ENCODE measurements at regions not wholly inside any gene's neighbourhood (a gene's known extent, or its start where the extent isn't known, plus 50 kb on each side); places are given as distances from the start of the nearest gene placed in this dataset.

GRCh38 chr10:28151636-28152035 lies 151.2 kb downstream of the MPP7 start:
- Mint-ChIP-seq H3K27ac (ENCODE audit: low read depth) (no peak overlapping the region), H3K9me3 (no peaks in the 10 kb centered on the region), H3K4me1 (peaks cover 10% of the 10 kb centered on the region), H3K36me3 (ENCODE audit: insufficient read depth) (peaks cover 9% of the 10 kb centered on the region), H3K27me3 (no peaks in the 10 kb centered on the region), H3K4me3 (no peak overlapping the region)
- ATAC-seq (replicated peaks; ENCODE audit: extremely low read depth, poor library complexity, severe bottlenecking), result no peak
- DNase-seq (ENCODE audit: low spot score in 2 of 2), result no peak

GRCh38 chr10:28149746-28150145 lies 150.9 kb upstream of the ODAD2 start:
- ATAC-seq (replicated peaks; ENCODE audit: extremely low read depth, poor library complexity, severe bottlenecking), result no peak
- DNase-seq (ENCODE audit: low spot score in 2 of 2), result no peak
- Mint-ChIP-seq H3K4me3 (no peak overlapping the region), H3K27ac (ENCODE audit: low read depth) (no peak overlapping the region), H3K36me3 (ENCODE audit: insufficient read depth) (peaks cover 9% of the 10 kb centered on the region), H3K9me3 (no peaks in the 10 kb centered on the region), H3K4me1 (peaks cover 4% of the 10 kb centered on the region), H3K27me3 (no peaks in the 10 kb centered on the region)

- Mint-ChIP-seq H3K27ac (ENCODE audit: low read depth) (no peak overlapping the region), H3K4me1 (no peaks in the 10 kb centered on the region), H3K27me3 (no peaks in the 10 kb centered on the region), H3K9me3 (no peaks in the 10 kb centered on the region), H3K4me3 (no peak overlapping the region), H3K36me3 (ENCODE audit: insufficient read depth) (peaks cover 8% of the 10 kb centered on the region)
- DNase-seq (ENCODE audit: low spot score in 2 of 2), result no peak
- ATAC-seq (replicated peaks; ENCODE audit: extremely low read depth, poor library complexity, severe bottlenecking), result no peak
These were observed 148.8 kb upstream of the ODAD2 start for GRCh38 chr10:28147706-28148105.

- no peaks in the 10 kb centered on the region for H3K4me1 Mint-ChIP-seq
These were observed 140.3 kb upstream of the ODAD2 start for GRCh38 chr10:28139138-28139537.

GRCh38 chr10:28137907-28138880 lies 139.3 kb upstream of the ODAD2 start:
- no peak overlapping the region for H3K27ac Mint-ChIP-seq (ENCODE audit: low read depth)
- ATAC-seq (replicated peaks; ENCODE audit: extremely low read depth, poor library complexity, severe bottlenecking) (no peak), DNase-seq (ENCODE audit: low spot score in 2 of 2) (no peak)
- H3K4me1 Mint-ChIP-seq, result no peaks in the 10 kb centered on the region
- no peak overlapping the region for H3K4me3 Mint-ChIP-seq
- peaks cover 3% of the 10 kb centered on the region for H3K36me3 Mint-ChIP-seq (ENCODE audit: insufficient read depth)
- no peaks in the 10 kb centered on the region for H3K27me3 Mint-ChIP-seq
- peaks cover 14% of the 10 kb centered on the region for H3K9me3 Mint-ChIP-seq

More at GRCh38 chr10:28139138-28139537, 140.3 kb upstream of the ODAD2 start:
- H3K9me3 Mint-ChIP-seq, result peaks cover 14% of the 10 kb centered on the region
- DNase-seq (ENCODE audit: low spot score in 2 of 2) (no peak), ATAC-seq (replicated peaks; ENCODE audit: extremely low read depth, poor library complexity, severe bottlenecking) (no peak)
- no peak overlapping the region for H3K4me3 Mint-ChIP-seq
- no peak overlapping the region for H3K27ac Mint-ChIP-seq (ENCODE audit: low read depth)
- H3K36me3 Mint-ChIP-seq (ENCODE audit: insufficient read depth), result peaks cover 3% of the 10 kb centered on the region
- H3K27me3 Mint-ChIP-seq, result no peaks in the 10 kb centered on the region

GRCh38 chr10:28135258-28135657 lies 136.4 kb upstream of the ODAD2 start:
- no peaks in the 10 kb centered on the region for H3K4me1 Mint-ChIP-seq
- H3K4me3 Mint-ChIP-seq, result no peak overlapping the region
- DNase-seq (ENCODE audit: low spot score in 2 of 2) (no peak), ATAC-seq (replicated peaks; ENCODE audit: extremely low read depth, poor library complexity, severe bottlenecking) (no peak)
- H3K36me3 Mint-ChIP-seq (ENCODE audit: insufficient read depth), result peaks cover 3% of the 10 kb centered on the region
- H3K27me3 Mint-ChIP-seq, result no peaks in the 10 kb centered on the region
- no peak overlapping the region for H3K27ac Mint-ChIP-seq (ENCODE audit: low read depth)
- peaks cover 14% of the 10 kb centered on the region for H3K9me3 Mint-ChIP-seq

- H3K9me3 Mint-ChIP-seq, result no peaks in the 10 kb centered on the region
- peaks cover 18% of the 10 kb centered on the region for H3K4me1 Mint-ChIP-seq
- no peaks in the 10 kb centered on the region for H3K27me3 Mint-ChIP-seq
- no peak overlapping the region for H3K4me3 Mint-ChIP-seq
- no peak overlapping the region for H3K27ac Mint-ChIP-seq (ENCODE audit: low read depth)
- ATAC-seq (replicated peaks; ENCODE audit: extremely low read depth, poor library complexity, severe bottlenecking), result no peak
- H3K36me3 Mint-ChIP-seq (ENCODE audit: insufficient read depth), result peaks cover 3% of the 10 kb centered on the region
- DNase-seq (ENCODE audit: low spot score in 2 of 2), result no peak
These were observed 131.4 kb upstream of the ODAD2 start for GRCh38 chr10:28130267-28130666.

- Mint-ChIP-seq H3K4me1 (peaks cover 18% of the 10 kb centered on the region), H3K36me3 (ENCODE audit: insufficient read depth) (peaks cover 10% of the 10 kb centered on the region), H3K4me3 (no peak overlapping the region), H3K27me3 (no peaks in the 10 kb centered on the region), H3K9me3 (no peaks in the 10 kb centered on the region), H3K27ac (ENCODE audit: low read depth) (no peak overlapping the region)
- ATAC-seq (replicated peaks; ENCODE audit: extremely low read depth, poor library complexity, severe bottlenecking) (no peak), DNase-seq (ENCODE audit: low spot score in 2 of 2) (no peak)
These were observed 129.0 kb upstream of the ODAD2 start for GRCh38 chr10:28127881-28128280.

GRCh38 chr10:28125701-28126100 lies 126.8 kb upstream of the ODAD2 start:
- Mint-ChIP-seq H3K27me3 (no peaks in the 10 kb centered on the region), H3K9me3 (no peaks in the 10 kb centered on the region), H3K27ac (ENCODE audit: low read depth) (no peak overlapping the region), H3K36me3 (ENCODE audit: insufficient read depth) (peaks cover 16% of the 10 kb centered on the region), H3K4me3 (no peak overlapping the region), H3K4me1 (peaks cover 18% of the 10 kb centered on the region)
- DNase-seq (ENCODE audit: low spot score in 2 of 2) (no peak), ATAC-seq (replicated peaks; ENCODE audit: extremely low read depth, poor library complexity, severe bottlenecking) (no peak)

- Mint-ChIP-seq H3K27me3 (no peaks in the 10 kb centered on the region), H3K36me3 (ENCODE audit: insufficient read depth) (peaks cover 29% of the 10 kb centered on the region), H3K9me3 (no peaks in the 10 kb centered on the region), H3K27ac (ENCODE audit: low read depth) (no peak overlapping the region), H3K4me3 (no peak overlapping the region), H3K4me1 (no peaks in the 10 kb centered on the region)
- DNase-seq (ENCODE audit: low spot score in 2 of 2) (no peak), ATAC-seq (replicated peaks; ENCODE audit: extremely low read depth, poor library complexity, severe bottlenecking) (no peak)
These were observed 121.9 kb upstream of the ODAD2 start for GRCh38 chr10:28120795-28121194.

GRCh38 chr10:28120043-28120749 lies 121.3 kb upstream of the ODAD2 start:
- no peak overlapping the region for H3K4me3 Mint-ChIP-seq
- no peak for DNase-seq (ENCODE audit: low spot score in 2 of 2)
- ATAC-seq (replicated peaks; ENCODE audit: extremely low read depth, poor library complexity, severe bottlenecking), result no peak
- H3K36me3 Mint-ChIP-seq (ENCODE audit: insufficient read depth), result peaks cover 29% of the 10 kb centered on the region
- H3K4me1 Mint-ChIP-seq, result no peaks in the 10 kb centered on the region
- H3K27ac Mint-ChIP-seq (ENCODE audit: low read depth), result no peak overlapping the region
- no peaks in the 10 kb centered on the region for H3K27me3 Mint-ChIP-seq
- H3K9me3 Mint-ChIP-seq, result no peaks in the 10 kb centered on the region

- ATAC-seq (replicated peaks; ENCODE audit: extremely low read depth, poor library complexity, severe bottlenecking) (no peak), DNase-seq (ENCODE audit: low spot score in 2 of 2) (no peak)
These were observed 120.2 kb upstream of the ODAD2 start for GRCh38 chr10:28118985-28119628.

More at GRCh38 chr10:28118985-28119628, 120.2 kb upstream of the ODAD2 start:
- Mint-ChIP-seq H3K4me3 (no peak overlapping the region), H3K27ac (ENCODE audit: low read depth) (no peak overlapping the region), H3K4me1 (no peaks in the 10 kb centered on the region), H3K9me3 (no peaks in the 10 kb centered on the region), H3K36me3 (ENCODE audit: insufficient read depth) (peaks cover 29% of the 10 kb centered on the region), H3K27me3 (no peaks in the 10 kb centered on the region)
